Fibroblast of pulmonary artery (primary cell): ENCODE measurements at regions not wholly inside any gene's neighbourhood (a gene's known extent, or its start where the extent isn't known, plus 50 kb on each side); places are given as distances from the start of the nearest gene placed in this dataset.
"Not testable (repeated sequence)": the region's sequence is repeated elsewhere in the genome, so short reads cannot be mapped to it uniquely, and the experiment has no call there.

Source experiments
- DNase-seq: peaks from one replicate; pipeline ENCODE4 v3.0.0-alpha.2; 2010; ENCODE audit warnings: low read depth
- H3K4me3 ChIP-seq: replicated peaks from 2 replicates; pipeline ENCODE4 v1.5.1; 2011; ENCODE audit warnings: low read depth, mild to moderate bottlenecking, control low read depth, low read length, moderate library complexity
- TF ChIP-seq, protein P1 (sequence below): IDR thresholded peaks from 2 replicates; pipeline ENCODE4 v1.5.1; 2011; ENCODE audit warnings: mild to moderate bottlenecking, control low read depth, low read length, inconsistent platforms; ENCODE audit errors: missing control alignments

DNA sequence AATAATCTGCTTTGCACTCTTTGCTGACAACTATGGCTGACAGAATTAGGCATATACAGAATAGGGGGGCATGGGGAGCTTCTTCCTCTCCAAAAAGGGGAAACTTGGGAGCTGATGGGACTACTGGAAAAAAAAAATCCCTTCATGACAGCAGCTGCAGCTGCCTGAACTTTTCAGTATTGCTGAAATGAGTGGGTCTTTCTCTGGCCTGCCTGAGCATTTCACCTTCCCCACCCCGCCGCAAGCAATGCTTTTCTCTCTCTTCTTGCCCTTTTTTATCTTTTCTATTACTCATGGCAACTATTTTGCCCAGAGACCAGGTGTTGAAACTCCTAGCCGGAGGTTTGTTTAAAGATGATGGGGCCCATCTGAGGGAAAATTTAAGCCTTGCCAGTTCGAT, 244.9 kb downstream of the SEMA3D start:
- DNase-seq = no peak
- TF ChIP-seq, protein P1, sequence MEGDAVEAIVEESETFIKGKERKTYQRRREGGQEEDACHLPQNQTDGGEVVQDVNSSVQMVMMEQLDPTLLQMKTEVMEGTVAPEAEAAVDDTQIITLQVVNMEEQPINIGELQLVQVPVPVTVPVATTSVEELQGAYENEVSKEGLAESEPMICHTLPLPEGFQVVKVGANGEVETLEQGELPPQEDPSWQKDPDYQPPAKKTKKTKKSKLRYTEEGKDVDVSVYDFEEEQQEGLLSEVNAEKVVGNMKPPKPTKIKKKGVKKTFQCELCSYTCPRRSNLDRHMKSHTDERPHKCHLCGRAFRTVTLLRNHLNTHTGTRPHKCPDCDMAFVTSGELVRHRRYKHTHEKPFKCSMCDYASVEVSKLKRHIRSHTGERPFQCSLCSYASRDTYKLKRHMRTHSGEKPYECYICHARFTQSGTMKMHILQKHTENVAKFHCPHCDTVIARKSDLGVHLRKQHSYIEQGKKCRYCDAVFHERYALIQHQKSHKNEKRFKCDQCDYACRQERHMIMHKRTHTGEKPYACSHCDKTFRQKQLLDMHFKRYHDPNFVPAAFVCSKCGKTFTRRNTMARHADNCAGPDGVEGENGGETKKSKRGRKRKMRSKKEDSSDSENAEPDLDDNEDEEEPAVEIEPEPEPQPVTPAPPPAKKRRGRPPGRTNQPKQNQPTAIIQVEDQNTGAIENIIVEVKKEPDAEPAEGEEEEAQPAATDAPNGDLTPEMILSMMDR = no peak
- no peak overlapping the region for H3K4me3 ChIP-seq

DNA sequence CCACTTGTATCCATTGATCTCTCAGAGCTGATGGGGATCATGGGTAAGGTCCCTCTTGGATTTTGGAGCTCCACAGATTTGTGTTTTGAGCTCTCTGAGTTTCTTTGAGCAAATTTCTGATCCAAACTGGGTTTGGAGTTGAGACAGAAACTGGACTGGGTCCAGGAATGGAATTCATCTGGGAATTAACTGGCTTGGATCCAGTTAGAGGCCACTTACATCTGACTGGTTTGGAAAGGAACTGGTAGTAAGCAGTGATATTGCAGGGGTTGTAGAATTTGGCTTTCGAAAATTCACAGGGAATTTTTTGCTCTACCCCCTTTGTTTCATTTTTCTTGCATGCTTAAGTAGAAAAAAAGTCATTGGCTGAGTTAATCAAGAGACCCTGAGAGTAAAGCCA, 245.6 kb downstream of the SEMA3D start:
- peak; percentile 53 for DNase-seq
- H3K4me3 ChIP-seq = no peak overlapping the region
- TF ChIP-seq, protein P1 = no peak

DNA sequence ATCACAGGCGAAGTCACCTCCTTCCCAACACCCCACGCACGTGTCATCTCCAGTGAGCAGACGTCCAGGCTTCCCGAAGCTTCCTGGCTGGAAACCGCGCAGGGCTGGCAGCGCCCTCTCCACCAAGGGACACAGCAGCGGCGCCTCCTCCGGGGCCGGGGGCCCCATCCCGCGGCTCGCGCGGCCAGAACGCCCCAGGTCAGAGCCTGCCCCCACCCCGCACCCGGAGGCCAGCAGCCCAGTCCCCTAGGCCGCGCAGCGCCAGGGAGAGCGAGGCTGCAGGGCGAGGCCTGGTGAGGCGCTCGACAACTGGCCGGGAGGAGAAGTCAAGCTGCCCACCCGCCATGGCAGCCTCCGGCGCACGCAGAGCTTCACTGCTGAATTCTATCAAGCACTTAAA, 247.0 kb downstream of the SEMA3D start:
- TF ChIP-seq, protein P1 = no peak
- no peak overlapping the region for H3K4me3 ChIP-seq
- DNase-seq = no peak

DNA sequence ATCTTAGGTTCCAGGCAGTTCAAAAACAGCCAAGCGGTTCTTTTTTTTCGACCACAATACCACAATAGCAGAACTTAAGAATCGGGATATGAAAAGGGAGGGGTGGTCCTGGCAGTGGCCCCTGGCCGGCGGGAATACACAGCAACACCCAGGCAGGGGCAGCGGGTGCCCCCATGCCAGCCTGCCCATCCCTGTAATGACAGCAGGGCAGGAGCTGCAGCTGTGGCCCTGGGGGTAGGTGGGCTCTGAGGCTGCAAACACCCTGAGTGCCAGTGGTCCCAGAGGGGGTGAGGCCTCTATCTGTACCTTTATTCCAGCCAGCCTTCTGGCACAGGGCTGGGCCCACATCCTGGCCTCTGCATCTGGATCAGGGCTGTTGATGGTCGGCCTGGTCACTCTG, 247.4 kb downstream of the SEMA3D start:
- no peak for DNase-seq
- H3K4me3 ChIP-seq = no peak overlapping the region
- TF ChIP-seq, protein P1 = no peak

DNA sequence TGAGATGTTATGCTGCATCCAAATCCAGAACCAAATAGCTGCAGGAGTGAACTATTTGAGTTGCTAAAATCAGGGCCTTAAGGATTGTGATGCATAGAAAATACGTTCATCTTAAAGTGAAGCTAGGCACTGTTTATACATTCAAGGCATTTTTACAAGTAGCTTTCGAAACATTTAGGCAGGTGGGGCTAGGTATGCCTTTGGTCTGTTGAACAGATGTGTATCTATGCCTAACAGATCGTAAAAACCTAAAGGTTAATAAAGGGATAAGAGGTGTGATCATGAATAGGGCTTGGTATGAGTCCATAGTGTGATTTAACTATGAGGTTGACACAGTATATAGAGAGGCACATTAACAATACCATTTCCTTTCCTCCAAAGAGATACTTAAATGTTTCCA, 262.5 kb downstream of the SEMA3D start:
- no peak overlapping the region for H3K4me3 ChIP-seq
- DNase-seq = no peak
- TF ChIP-seq, protein P1 = no peak

DNA sequence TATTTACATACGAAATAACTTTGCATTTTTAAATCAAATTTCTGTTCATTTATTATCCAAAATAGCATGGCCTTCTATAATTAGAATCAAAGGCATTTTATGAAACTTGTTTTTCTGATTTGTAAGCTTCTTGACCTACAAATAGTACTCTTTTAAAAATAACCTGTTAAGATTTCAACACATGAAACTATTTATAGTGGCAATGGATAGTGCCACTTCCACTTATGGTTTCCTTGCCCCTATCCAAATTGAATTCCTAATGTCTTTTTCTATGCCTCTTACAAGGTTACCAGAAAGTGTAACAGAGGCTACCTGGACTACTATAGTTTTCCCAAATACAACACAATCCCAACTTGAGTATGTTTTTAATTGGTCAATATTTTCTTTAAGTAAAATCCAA, 263.5 kb downstream of the SEMA3D start:
- no peak overlapping the region for H3K4me3 ChIP-seq
- TF ChIP-seq, protein P1 = no peak
- DNase-seq = no peak

DNA sequence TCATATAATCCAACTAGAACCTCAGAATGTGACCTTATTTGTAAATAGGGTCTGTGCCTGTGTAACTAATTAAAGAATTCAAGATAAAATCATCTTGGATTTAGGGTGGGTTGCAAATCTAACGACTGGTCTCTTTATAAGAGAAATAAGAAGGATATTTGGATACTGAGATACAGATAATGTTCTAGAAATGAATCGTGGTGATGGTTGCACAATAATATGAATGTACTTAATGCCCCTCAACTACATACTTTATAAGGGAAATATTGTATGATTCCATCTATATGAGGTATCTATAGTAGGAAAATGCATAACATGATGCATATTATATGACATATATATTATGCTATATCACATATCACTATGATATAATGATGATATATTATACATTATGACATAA, 265.7 kb downstream of the SEMA3D start:
- no peak for DNase-seq
- no peak overlapping the region for H3K4me3 ChIP-seq
- TF ChIP-seq, protein P1 = no peak

DNA sequence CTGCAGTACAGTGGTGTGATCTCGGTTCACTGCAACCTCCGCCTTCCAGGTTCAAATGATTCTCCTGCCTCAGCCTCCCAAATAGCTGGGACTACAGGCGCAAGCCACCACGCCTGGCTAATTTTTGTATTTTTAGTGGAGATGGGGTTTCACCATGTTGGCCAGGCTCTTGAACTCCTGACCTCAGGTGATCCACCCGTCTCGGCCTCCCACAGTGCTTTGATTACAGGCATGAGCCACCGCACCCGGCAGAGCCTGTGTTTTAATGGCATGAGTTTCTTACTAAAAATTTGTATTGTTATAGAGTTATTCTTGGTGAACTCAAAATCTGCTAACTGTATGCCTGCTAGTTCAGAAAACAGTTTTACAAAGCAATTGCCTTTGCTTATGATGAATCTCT, 269.9 kb downstream of the SEMA3D start:
- not testable (repeated sequence) for H3K4me3 ChIP-seq, DNase-seq
